K562 (cell line): ENCODE measurements at regions not wholly inside any gene's neighbourhood (a gene's known extent, or its start where the extent isn't known, plus 50 kb on each side); places are given as distances from the start of the nearest gene placed in this dataset.

Source experiments
- CC2D1A ChIP-seq: fragments of 450-650 bp; IDR thresholded peaks from 2 replicates; pipeline ENCODE4 v1.6.1; 2017; ENCODE audit warnings: mild to moderate bottlenecking
- CGGBP1 ChIP-seq: fragments of 250-450 bp; sonication (Bioruptor Pico); IDR thresholded peaks from 2 replicates; pipeline ENCODE4 v1.9.0; 2021; ENCODE audit warnings: mild to moderate bottlenecking
- DNMT1 ChIP-seq: fragments of 450-650 bp; IDR thresholded peaks from 2 replicates; pipeline ENCODE4 v1.6.1; 2016; ENCODE audit warnings: antibody characterized with exemption, mild to moderate bottlenecking
- FOXM1 ChIP-seq, 2 experiments: fragments of 450-650 bp in 1 of 2; sonication (generic) in 1 of 2; formaldehyde crosslinking in 1 of 2; IDR thresholded peaks; 2 replicates each; pipeline versions ENCODE4 v1.6.1 to v1.9.0; 2017 to 2022; ENCODE audit warnings: low read depth in 2 of 2, mild to moderate bottlenecking in 2 of 2, missing genetic modification reagents in 1 of 2, moderate library complexity in 1 of 2
- HDAC1 ChIP-seq, 2 experiments: fragments of 450-650 bp; IDR thresholded peaks; 2 replicates each; pipeline ENCODE4 v1.6.1; 2016 to 2017; ENCODE audit warnings: inconsistent platforms in 1 of 2, mild to moderate bottlenecking in 1 of 2, moderate library complexity in 1 of 2
- HIVEP1 ChIP-seq: fragments of 250-450 bp; sonication (Bioruptor Pico); IDR thresholded peaks from 2 replicates; pipeline ENCODE4 v1.4.0; 2020; ENCODE audit warnings: mild to moderate bottlenecking
- KDM1A ChIP-seq, 2 experiments: fragments of 450-650 bp; IDR thresholded peaks; 2 replicates each; pipeline ENCODE4 v1.6.1; 2016; ENCODE audit warnings: mild to moderate bottlenecking in 2 of 2
- KLF16 ChIP-seq: IDR thresholded peaks from 2 replicates; pipeline ENCODE4 v1.6.1; 2016; ENCODE audit warnings: antibody characterized with exemption
- LCOR ChIP-seq: sonication (generic); formaldehyde crosslinking; IDR thresholded peaks from 2 replicates; pipeline ENCODE4 v1.8.0; 2022; ENCODE audit warnings: mild to moderate bottlenecking, missing genetic modification reagents
- MITF ChIP-seq: IDR thresholded peaks from 2 replicates; pipeline ENCODE4 v1.6.1; 2014; ENCODE audit warnings: antibody characterized with exemption
- PCBP1 ChIP-seq: fragments of 200-400 bp; formaldehyde crosslinking; IDR thresholded peaks from 2 replicates; pipeline ENCODE4 v1.6.1; 2018; ENCODE audit warnings: mild to moderate bottlenecking, low read depth, low read length; ENCODE audit not compliant: poor library complexity, severe bottlenecking
- RUNX1 ChIP-seq: sonication (generic); IDR thresholded peaks from 2 replicates; pipeline ENCODE4 v1.6.1; 2016; ENCODE audit warnings: antibody characterized with exemption, low read depth
- SIX5 ChIP-seq, 2 experiments: IDR thresholded peaks; 2 replicates each; pipeline ENCODE4 v1.6.1; 2011; ENCODE audit warnings: low read length in 2 of 2, borderline replicate concordance in 1 of 2, low read depth in 1 of 2, mild to moderate bottlenecking in 1 of 2, moderate library complexity in 1 of 2; ENCODE audit not compliant: insufficient read depth in 1 of 2
- SLC30A9 ChIP-seq: fragments of 250-450 bp; sonication (Bioruptor Pico); IDR thresholded peaks from 2 replicates; pipeline ENCODE4 v1.8.0; 2022; ENCODE audit warnings: mild to moderate bottlenecking, moderate library complexity
- TRIM24 ChIP-seq, 2 experiments: fragments of 450-650 bp; IDR thresholded peaks; 2 replicates each; pipeline ENCODE4 v1.6.1; 2016
- XRCC5 ChIP-seq: fragments of 200-400 bp; formaldehyde crosslinking; IDR thresholded peaks from 2 replicates; pipeline ENCODE4 v1.6.1; 2017; ENCODE audit warnings: low read depth, mild to moderate bottlenecking, low read length
- ZBTB11 ChIP-seq, 3 experiments: fragments of 200-800 bp in 1 of 3; fragments of 250-450 bp in 1 of 3; fragments of 450-650 bp in 1 of 3; sonication (Bioruptor Pico) in 1 of 3; sonication (Bioruptor generic) in 1 of 3; formaldehyde crosslinking in 1 of 3; IDR thresholded peaks; 2 replicates each; pipeline versions ENCODE4 v1.6.1 to v1.8.0; 2016 to 2022; ENCODE audit warnings: mild to moderate bottlenecking in 2 of 3, missing genetic modification characterization in 2 of 3, missing compliant biosample characterization in 1 of 3, moderate library complexity in 1 of 3
- ZNF12 ChIP-seq: sonication (generic); formaldehyde crosslinking; IDR thresholded peaks from 2 replicates; pipeline ENCODE4 v1.4.0; 2020; ENCODE audit warnings: mild to moderate bottlenecking, missing genetic modification reagents
- ZNF124 ChIP-seq: sonication (generic); formaldehyde crosslinking; IDR thresholded peaks from 2 replicates; pipeline ENCODE4 v1.8.1; 2022; ENCODE audit warnings: missing genetic modification reagents
- ZNF165 ChIP-seq: fragments of 250-450 bp; sonication (Bioruptor Pico); IDR thresholded peaks from 2 replicates; pipeline ENCODE4 v1.4.0; 2020; ENCODE audit warnings: borderline replicate concordance
- ZNF175 ChIP-seq: fragments of 200-800 bp; sonication (Bioruptor generic); IDR thresholded peaks from 2 replicates; pipeline ENCODE4 v1.6.1; 2016; ENCODE audit warnings: low read depth, mild to moderate bottlenecking, missing genetic modification characterization, missing compliant biosample characterization
- ZNF507 ChIP-seq: conservative IDR thresholded peaks from 2 replicates; pipeline ENCODE4 v1.6.1; 2017; ENCODE audit warnings: missing genetic modification characterization, missing compliant biosample characterization
- ZNF766 ChIP-seq: fragments of 200-800 bp; sonication (Bioruptor generic); conservative IDR thresholded peaks from 2 replicates; pipeline ENCODE4 v1.6.1; 2016; ENCODE audit warnings: missing genetic modification characterization, missing compliant biosample characterization
- ZZZ3 ChIP-seq: fragments of 450-650 bp; IDR thresholded peaks from 2 replicates; pipeline ENCODE4 v1.6.1; 2016; ENCODE audit warnings: antibody characterized with exemption, mild to moderate bottlenecking, moderate library complexity

- TF ChIP-seq SIX5 (IDR thresholded peaks at IDR 0.05; ENCODE audit: borderline replicate concordance in 1 of 2, insufficient read depth in 1 of 2, low read depth in 1 of 2, low read length in 2 of 2) = no peak
- TF ChIP-seq ZNF165 (CRISPR knock-in tag) = no peak
- TF ChIP-seq XRCC5 = no peak
- TF ChIP-seq SLC30A9 = no peak
- peak; percentile 40; the same call in 1 of the 2 replicates for TF ChIP-seq CC2D1A
- TF ChIP-seq HDAC1 (IDR thresholded peaks at IDR 0.05) = 0 out of 4 replicates have a peak, but pooled peaks of 1 of the 2 experiments have one; percentile 16
- no peak for TF ChIP-seq HIVEP1 (CRISPR knock-in tag)
- no peak for TF ChIP-seq ZNF124 (CRISPR knock-in tag)
- no peak for TF ChIP-seq DNMT1
- TF ChIP-seq KDM1A (IDR thresholded peaks at IDR 0.05) = peak; percentile 21 to 23; a peak in 2 of 4 replicates
- TF ChIP-seq FOXM1 (IDR thresholded peaks at IDR 0.05; ENCODE audit: low read depth) = no peak
- no peak for TF ChIP-seq FOXM1 (CRISPR knock-in tag; IDR thresholded peaks at IDR 0.05; ENCODE audit: low read depth)
- peak; percentile 69; the same call in 1 of the 2 replicates for TF ChIP-seq ZNF175
- TF ChIP-seq ZNF507 (tag) = no peak
- no peak for TF ChIP-seq PCBP1
- peak; percentile 76; the same call in 1 of the 2 replicates for TF ChIP-seq KLF16
- TF ChIP-seq MITF = peak; percentile 24; the same call in 1 of the 2 replicates
- no peak for TF ChIP-seq ZZZ3
- TF ChIP-seq RUNX1 = 0 out of 2 replicates have a peak, but pooled peaks have one; percentile 32
- TF ChIP-seq ZBTB11 (CRISPR knock-in tag; IDR thresholded peaks at IDR 0.05) = peak in 2 of 3 experiments; percentile 72 to 90; a peak in 4 of 6 replicates
- no peak for TF ChIP-seq ZNF766 (CRISPR knock-in tag)
- TF ChIP-seq TRIM24 (IDR thresholded peaks at IDR 0.05) = peak; percentile 75 to 84
- no peak for TF ChIP-seq CGGBP1 (CRISPR knock-in tag)
- TF ChIP-seq LCOR (CRISPR knock-in tag) = peak; percentile 84
- no peak for TF ChIP-seq ZNF12 (CRISPR knock-in tag)
These were observed 350.9 kb downstream of the FOXL1 start (continued) for GRCh38 chr16:86929057-86929871.
